ENCODE measurements at regions not wholly inside any gene's neighbourhood (a gene's known extent, or its start where the extent isn't known, plus 50 kb on each side); places are given as distances from the start of the nearest gene placed in this dataset.

GRCh38 chr18:26648509-26649192 is 100.3 kb upstream of the KCTD1 start:
- Histone ChIP-seq H3K4me3 (no peak overlapping the region), H3K36me3 (no peaks in the 10 kb centered on the region), H3K9me3 (no peaks in the 10 kb centered on the region), H3K27me3 (no peaks in the 10 kb centered on the region), H3K4me1 (no peaks in the 10 kb centered on the region), H3K27ac (no peak overlapping the region)
- TF ChIP-seq POLR2A (IDR thresholded peaks at IDR 0.05) (no peak), EP300 (IDR thresholded peaks at IDR 0.05) (no peak), CTCF (IDR thresholded peaks at IDR 0.05) (no peak), POLR2AphosphoS5 (IDR thresholded peaks at IDR 0.05) (no peak)
- DNase-seq (ENCODE audit: low spot score in 2 of 2) = no peak
- WGBS = 93% methylated on average over 6 of the region's 6 CpGs

- Histone ChIP-seq H3K36me3 (no peaks in the 10 kb centered on the region), H3K27ac (no peak overlapping the region), H3K4me3 (no peak overlapping the region), H3K4me1 (no peaks in the 10 kb centered on the region), H3K27me3 (no peaks in the 10 kb centered on the region), H3K9me3 (no peaks in the 10 kb centered on the region)
- no peak for DNase-seq (ENCODE audit: low spot score in 2 of 2)
- WGBS = 100% methylated on average over 3 of the region's 4 CpGs
- no peak for TF ChIP-seq POLR2AphosphoS5 (IDR thresholded peaks at IDR 0.05)
- no peak for TF ChIP-seq EP300 (IDR thresholded peaks at IDR 0.05)
- TF ChIP-seq POLR2A (IDR thresholded peaks at IDR 0.05) = no peak
- TF ChIP-seq CTCF (IDR thresholded peaks at IDR 0.05) = no peak
Measured at GRCh38 chr18:26646901-26647300, 98.5 kb upstream of the KCTD1 start.

GRCh38 chr18:26642440-26643348 is 94.3 kb upstream of the KCTD1 start:
- TF ChIP-seq EP300 (IDR thresholded peaks at IDR 0.05) = no peak
- no peak for TF ChIP-seq POLR2A (IDR thresholded peaks at IDR 0.05)
- no peak for TF ChIP-seq POLR2AphosphoS5 (IDR thresholded peaks at IDR 0.05)
- no peak for TF ChIP-seq CTCF (IDR thresholded peaks at IDR 0.05)
- Histone ChIP-seq H3K27ac (no peak overlapping the region), H3K27me3 (no peaks in the 10 kb centered on the region), H3K4me1 (no peaks in the 10 kb centered on the region), H3K36me3 (no peaks in the 10 kb centered on the region), H3K4me3 (no peak overlapping the region), H3K9me3 (no peaks in the 10 kb centered on the region)
- no peak for DNase-seq (ENCODE audit: low spot score in 2 of 2)
- 79% methylated on average over 14 of the region's 14 CpGs for WGBS

GRCh38 chr18:26640541-26640940 is 92.2 kb upstream of the KCTD1 start:
- WGBS = 76% methylated on average over 5 of the region's 5 CpGs
- no peaks in the 10 kb centered on the region for H3K36me3 ChIP-seq
- TF ChIP-seq POLR2AphosphoS5 (IDR thresholded peaks at IDR 0.05) (no peak), EP300 (IDR thresholded peaks at IDR 0.05) (no peak), POLR2A (IDR thresholded peaks at IDR 0.05) (no peak), CTCF (IDR thresholded peaks at IDR 0.05) (no peak)

GRCh38 chr18:26639149-26639548 is 90.8 kb upstream of the KCTD1 start:
- Histone ChIP-seq H3K4me1 (peaks cover 3% of the 10 kb centered on the region), H3K27ac (no peak overlapping the region), H3K4me3 (no peak overlapping the region), H3K27me3 (no peaks in the 10 kb centered on the region), H3K9me3 (no peaks in the 10 kb centered on the region), H3K36me3 (no peaks in the 10 kb centered on the region)
- TF ChIP-seq EP300 (IDR thresholded peaks at IDR 0.05) (no peak), CTCF (IDR thresholded peaks at IDR 0.05) (no peak), POLR2AphosphoS5 (IDR thresholded peaks at IDR 0.05) (no peak), POLR2A (IDR thresholded peaks at IDR 0.05) (no peak)
- no peak for DNase-seq (ENCODE audit: low spot score in 2 of 2)
- 81% methylated on average over 7 of the region's 7 CpGs for WGBS

More at GRCh38 chr18:26640541-26640940, 92.2 kb upstream of the KCTD1 start:
- H3K27ac ChIP-seq = no peak overlapping the region
- no peak overlapping the region for H3K4me3 ChIP-seq
- H3K4me1 ChIP-seq = no peaks in the 10 kb centered on the region
- no peak for DNase-seq (ENCODE audit: low spot score in 2 of 2)
- H3K9me3 ChIP-seq = no peaks in the 10 kb centered on the region
- no peaks in the 10 kb centered on the region for H3K27me3 ChIP-seq
